ENCODE measurements at regions not wholly inside any gene's neighbourhood (a gene's known extent, or its start where the extent isn't known, plus 50 kb on each side); places are given as distances from the start of the nearest gene placed in this dataset.

DNA sequence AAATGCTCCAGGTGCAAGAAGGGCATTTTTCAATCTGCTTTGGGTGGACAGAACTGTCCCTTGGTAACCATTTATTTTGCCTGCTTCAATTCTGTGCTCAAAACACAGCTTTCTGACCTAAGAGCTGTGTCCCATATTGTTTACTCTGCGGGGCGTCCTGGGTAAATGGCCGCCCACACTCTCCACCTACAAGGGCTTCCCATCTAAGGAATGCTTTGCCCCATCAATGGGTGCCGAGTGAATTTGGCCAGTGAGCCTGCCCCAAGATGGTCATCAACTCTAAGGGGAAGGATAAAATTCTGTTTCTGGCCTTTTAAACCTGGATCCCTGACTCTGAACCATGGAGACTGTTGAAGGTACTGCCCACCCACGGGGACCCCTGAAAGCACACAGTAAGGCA lies 55.5 kb upstream of the FAM89A start:
- Mint-ChIP-seq H3K4me3 (ENCODE audit: unreplicated experiment) (no peak overlapping the region), H3K4me1 (ENCODE audit: insufficient read depth, unreplicated experiment) (peaks cover 4% of the 10 kb centered on the region), H3K36me3 (ENCODE audit: insufficient read depth, unreplicated experiment) (no peaks in the 10 kb centered on the region), H3K27ac (ENCODE audit: low read depth, unreplicated experiment) (no peak overlapping the region), H3K9me3 (ENCODE audit: unreplicated experiment) (no peaks in the 10 kb centered on the region), H3K27me3 (ENCODE audit: insufficient read depth, unreplicated experiment) (peaks cover 92% of the 10 kb centered on the region)
- CTCF ChIA-PET, result interaction anchor here (0.6 kb wide), 1 partner anchor 58 kb away, joined by 3 read pairs; no protein-coding TSS in a partner anchor
- POLR2A ChIA-PET, result no interaction called here
- DNase-seq (ENCODE audit: unreplicated experiment), result no peak
- intact Hi-C loops (cut with micrococcal nuclease), result loop anchor here (10.0 kb wide), 1 partner anchor 59 kb away; no protein-coding TSS in a partner anchor
- TF ChIP-seq, protein P1, sequence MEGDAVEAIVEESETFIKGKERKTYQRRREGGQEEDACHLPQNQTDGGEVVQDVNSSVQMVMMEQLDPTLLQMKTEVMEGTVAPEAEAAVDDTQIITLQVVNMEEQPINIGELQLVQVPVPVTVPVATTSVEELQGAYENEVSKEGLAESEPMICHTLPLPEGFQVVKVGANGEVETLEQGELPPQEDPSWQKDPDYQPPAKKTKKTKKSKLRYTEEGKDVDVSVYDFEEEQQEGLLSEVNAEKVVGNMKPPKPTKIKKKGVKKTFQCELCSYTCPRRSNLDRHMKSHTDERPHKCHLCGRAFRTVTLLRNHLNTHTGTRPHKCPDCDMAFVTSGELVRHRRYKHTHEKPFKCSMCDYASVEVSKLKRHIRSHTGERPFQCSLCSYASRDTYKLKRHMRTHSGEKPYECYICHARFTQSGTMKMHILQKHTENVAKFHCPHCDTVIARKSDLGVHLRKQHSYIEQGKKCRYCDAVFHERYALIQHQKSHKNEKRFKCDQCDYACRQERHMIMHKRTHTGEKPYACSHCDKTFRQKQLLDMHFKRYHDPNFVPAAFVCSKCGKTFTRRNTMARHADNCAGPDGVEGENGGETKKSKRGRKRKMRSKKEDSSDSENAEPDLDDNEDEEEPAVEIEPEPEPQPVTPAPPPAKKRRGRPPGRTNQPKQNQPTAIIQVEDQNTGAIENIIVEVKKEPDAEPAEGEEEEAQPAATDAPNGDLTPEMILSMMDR (IDR thresholded peaks at IDR 0.05; ENCODE audit: unreplicated experiment), result no peak
- BruUV-seq (replicated peaks), result no TSS peak

DNA sequence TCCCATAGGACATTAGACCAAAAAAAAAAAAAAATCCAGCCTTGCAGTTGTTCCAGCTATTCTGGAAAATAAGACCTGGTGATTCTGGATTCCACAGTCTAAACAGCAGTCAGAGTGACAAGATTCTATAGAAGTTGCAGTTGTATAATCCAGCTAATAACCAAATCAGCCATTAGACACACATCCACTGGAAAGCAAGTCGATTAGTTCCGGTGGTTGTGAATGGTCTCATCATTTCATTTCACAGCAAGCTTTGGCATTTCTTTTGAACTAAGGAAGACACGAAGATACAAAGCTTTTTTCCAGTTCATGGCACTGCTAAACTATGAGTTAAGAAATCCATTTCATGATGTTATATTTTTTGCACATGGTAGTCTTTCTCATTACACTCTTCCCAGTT lies 54.4 kb upstream of the FAM89A start:
- TF ChIP-seq, protein P1 (IDR thresholded peaks at IDR 0.05; ENCODE audit: unreplicated experiment), result no peak
- BruUV-seq (replicated peaks), result no TSS peak

DNA sequence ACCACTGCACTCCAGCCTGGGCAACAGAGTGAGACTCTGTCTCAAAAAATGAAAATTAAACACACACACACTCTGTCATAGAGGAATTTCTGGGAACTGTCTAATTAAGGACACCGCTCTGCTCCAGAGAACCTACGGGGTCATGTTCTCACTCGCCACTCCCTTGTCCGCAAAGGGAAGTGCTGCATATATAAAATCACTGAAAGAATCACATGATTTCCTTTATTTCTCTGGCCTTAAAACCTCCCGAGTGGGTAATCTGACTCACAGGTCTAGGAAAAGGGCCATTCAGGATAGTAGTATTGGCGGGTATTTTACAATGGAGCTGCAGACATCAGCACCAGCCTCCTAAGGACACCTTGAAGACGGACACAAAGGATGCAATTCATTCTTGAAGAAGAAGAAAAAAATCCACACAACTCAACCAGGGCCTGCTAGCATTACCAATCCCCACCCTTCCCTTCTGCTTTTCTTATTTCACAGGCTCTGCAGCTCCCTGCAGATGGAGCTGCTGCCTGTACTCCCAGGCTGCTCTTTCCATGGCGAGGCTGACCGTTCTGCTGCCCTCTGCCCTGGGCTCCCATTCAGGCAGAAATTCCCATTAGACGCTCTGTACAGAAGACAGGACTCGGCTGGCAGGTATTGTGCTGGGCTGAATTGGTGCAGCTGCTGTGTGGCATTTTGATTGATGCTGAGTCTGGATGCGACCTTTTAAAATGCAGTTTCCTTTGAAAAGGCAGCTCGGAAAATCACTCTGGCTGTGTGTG lies 53.3 kb upstream of the FAM89A start:
- POLR2A ChIA-PET, result interaction anchor here (1.5 kb wide), 1 partner anchor 114 kb away, joined by 4 read pairs; the partner anchor contains the start of genes ARV1 and TTC13
- Mint-ChIP-seq H3K4me3 (ENCODE audit: unreplicated experiment) (no peak overlapping the region), H3K9me3 (ENCODE audit: unreplicated experiment) (no peaks in the 10 kb centered on the region), H3K27me3 (ENCODE audit: insufficient read depth, unreplicated experiment) (peaks cover 77% of the 10 kb centered on the region), H3K27ac (ENCODE audit: low read depth, unreplicated experiment) (no peak overlapping the region), H3K36me3 (ENCODE audit: insufficient read depth, unreplicated experiment) (no peaks in the 10 kb centered on the region), H3K4me1 (ENCODE audit: insufficient read depth, unreplicated experiment) (peaks cover 4% of the 10 kb centered on the region)
- no peak for DNase-seq (ENCODE audit: unreplicated experiment)
- TF ChIP-seq, protein P1 (IDR thresholded peaks at IDR 0.05; ENCODE audit: unreplicated experiment), result no peak
- no TSS peak for BruUV-seq (replicated peaks)
- CTCF ChIA-PET, result interaction anchor here (0.6 to 1.8 kb wide), 11 partner anchors 8 to 491 kb away, joined by 3 to 6 read pairs (median 4); no protein-coding TSS in a partner anchor
- intact Hi-C loops (cut with micrococcal nuclease), result loop anchor here (2.0 to 10.0 kb wide), 3 partner anchors 61 to 295 kb away; no protein-coding TSS in a partner anchor

More for the DNA sequence above, 54.4 kb upstream of the FAM89A start:
- H3K27ac Mint-ChIP-seq (ENCODE audit: low read depth, unreplicated experiment), result no peak overlapping the region
- intact Hi-C loops (cut with micrococcal nuclease), result loop anchor here (10.0 kb wide), 1 partner anchor 60 kb away; no protein-coding TSS in a partner anchor
- no peak for DNase-seq (ENCODE audit: unreplicated experiment)
- H3K27me3 Mint-ChIP-seq (ENCODE audit: insufficient read depth, unreplicated experiment), result peaks cover 81% of the 10 kb centered on the region
- H3K4me1 Mint-ChIP-seq (ENCODE audit: insufficient read depth, unreplicated experiment), result peaks cover 4% of the 10 kb centered on the region
- CTCF ChIA-PET, result interaction anchor here (0.6 to 1.3 kb wide), 8 partner anchors 85 to 490 kb away, joined by 3 to 6 read pairs (median 4); no protein-coding TSS in a partner anchor
- no peaks in the 10 kb centered on the region for H3K9me3 Mint-ChIP-seq (ENCODE audit: unreplicated experiment)
- H3K4me3 Mint-ChIP-seq (ENCODE audit: unreplicated experiment), result no peak overlapping the region
- POLR2A ChIA-PET, result interaction anchor here (0.7 kb wide), 1 partner anchor 10 kb away, joined by 3 read pairs; no protein-coding TSS in a partner anchor
- no peaks in the 10 kb centered on the region for H3K36me3 Mint-ChIP-seq (ENCODE audit: insufficient read depth, unreplicated experiment)

DNA sequence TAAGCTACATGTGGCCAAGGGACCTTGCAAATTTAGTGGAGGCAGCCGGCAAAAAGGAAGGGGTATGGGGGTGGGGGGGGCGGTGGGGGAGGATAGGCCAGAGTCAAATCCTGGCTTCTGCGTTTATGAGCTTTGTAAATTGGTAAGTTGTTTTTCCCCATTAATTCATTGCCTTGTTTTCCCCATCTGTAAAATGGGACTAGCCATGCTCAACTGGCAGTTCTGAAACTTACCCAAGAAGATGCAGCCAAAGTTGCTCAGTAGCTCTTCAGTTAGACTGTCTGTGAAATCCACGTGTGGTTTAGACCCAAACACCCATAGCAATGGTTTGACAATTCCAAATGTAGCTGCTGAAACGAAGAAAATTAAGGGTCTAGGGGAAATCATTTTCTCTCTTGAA lies 52.3 kb upstream of the FAM89A start:
- no peak overlapping the region for H3K27ac Mint-ChIP-seq (ENCODE audit: low read depth, unreplicated experiment)
- peaks cover 4% of the 10 kb centered on the region for H3K4me1 Mint-ChIP-seq (ENCODE audit: insufficient read depth, unreplicated experiment)
- intact Hi-C loops (cut with micrococcal nuclease), result loop anchor here (1.0 to 10.0 kb wide), 5 partner anchors 62 to 460 kb away; no protein-coding TSS in a partner anchor
- no peaks in the 10 kb centered on the region for H3K36me3 Mint-ChIP-seq (ENCODE audit: insufficient read depth, unreplicated experiment)
- no TSS peak for BruUV-seq (replicated peaks)
- H3K9me3 Mint-ChIP-seq (ENCODE audit: unreplicated experiment), result no peaks in the 10 kb centered on the region
- DNase-seq (ENCODE audit: unreplicated experiment), result no peak
- TF ChIP-seq, protein P1 (IDR thresholded peaks at IDR 0.05; ENCODE audit: unreplicated experiment), result no peak
- H3K27me3 Mint-ChIP-seq (ENCODE audit: insufficient read depth, unreplicated experiment), result peaks cover 77% of the 10 kb centered on the region
- no peak overlapping the region for H3K4me3 Mint-ChIP-seq (ENCODE audit: unreplicated experiment)
- CTCF ChIA-PET, result interaction anchor here (0.6 to 1.8 kb wide), 13 partner anchors 9 to 119 kb away, joined by 3 to 6 read pairs (median 3); no protein-coding TSS in a partner anchor
- POLR2A ChIA-PET, result interaction anchor here (1.5 kb wide), 1 partner anchor 113 kb away, joined by 4 read pairs; the partner anchor contains the start of genes ARV1 and TTC13
